WTC11 (cell line): ENCODE measurements at regions not wholly inside any gene's neighbourhood (a gene's known extent, or its start where the extent isn't known, plus 50 kb on each side); places are given as distances from the start of the nearest gene placed in this dataset.
"Not testable (repeated sequence)": the region's sequence is repeated elsewhere in the genome, so short reads cannot be mapped to it uniquely, and the experiment has no call there.

ENCODE experiments used
- CTCF ChIP-seq: fragments of 200-600 bp; IDR thresholded peaks from 2 replicates; pipeline ENCODE4 v1.8.0; 2022; ENCODE audit warnings: antibody characterized with exemption
- ESRRA ChIP-seq: sonication (generic); formaldehyde crosslinking; IDR thresholded peaks from 2 replicates; pipeline ENCODE4 v1.8.1; 2022; ENCODE audit warnings: mild to moderate bottlenecking, missing genetic modification reagents, borderline replicate concordance
- MAX ChIP-seq: sonication (generic); formaldehyde crosslinking; IDR thresholded peaks from 2 replicates; pipeline ENCODE4 v1.8.0; 2022; ENCODE audit warnings: mild to moderate bottlenecking, missing genetic modification reagents
- SMAD3 ChIP-seq: sonication (generic); formaldehyde crosslinking; IDR thresholded peaks from 2 replicates; pipeline ENCODE4 v1.8.0; 2022; ENCODE audit warnings: missing genetic modification reagents, mild to moderate bottlenecking, borderline replicate concordance
- SMAD4 ChIP-seq: sonication (generic); formaldehyde crosslinking; IDR thresholded peaks from 2 replicates; pipeline ENCODE4 v1.8.0; 2022; ENCODE audit warnings: mild to moderate bottlenecking, missing genetic modification reagents
- TP53 ChIP-seq: sonication (generic); formaldehyde crosslinking; IDR thresholded peaks from 2 replicates; pipeline ENCODE4 v1.8.1; 2023; ENCODE audit warnings: mild to moderate bottlenecking, missing genetic modification reagents
- ZNF138 ChIP-seq: sonication (generic); formaldehyde crosslinking; conservative IDR thresholded peaks from 2 replicates; pipeline ENCODE4 v1.8.1; 2022; ENCODE audit warnings: mild to moderate bottlenecking, moderate library complexity, missing genetic modification reagents

- not testable (repeated sequence) for TF ChIP-seq CTCF; ZNF138 (CRISPR knock-in tag); SMAD3 (CRISPR knock-in tag); ESRRA (CRISPR knock-in tag); MAX (CRISPR knock-in tag); SMAD4 (CRISPR knock-in tag); TP53 (CRISPR knock-in tag)
These were observed 55.2 kb upstream of the RPRM start for GRCh38 chr2:153533803-153534202.
